ENCODE measurements at regions not wholly inside any gene's neighbourhood (a gene's known extent, or its start where the extent isn't known, plus 50 kb on each side); places are given as distances from the start of the nearest gene placed in this dataset.

DNA sequence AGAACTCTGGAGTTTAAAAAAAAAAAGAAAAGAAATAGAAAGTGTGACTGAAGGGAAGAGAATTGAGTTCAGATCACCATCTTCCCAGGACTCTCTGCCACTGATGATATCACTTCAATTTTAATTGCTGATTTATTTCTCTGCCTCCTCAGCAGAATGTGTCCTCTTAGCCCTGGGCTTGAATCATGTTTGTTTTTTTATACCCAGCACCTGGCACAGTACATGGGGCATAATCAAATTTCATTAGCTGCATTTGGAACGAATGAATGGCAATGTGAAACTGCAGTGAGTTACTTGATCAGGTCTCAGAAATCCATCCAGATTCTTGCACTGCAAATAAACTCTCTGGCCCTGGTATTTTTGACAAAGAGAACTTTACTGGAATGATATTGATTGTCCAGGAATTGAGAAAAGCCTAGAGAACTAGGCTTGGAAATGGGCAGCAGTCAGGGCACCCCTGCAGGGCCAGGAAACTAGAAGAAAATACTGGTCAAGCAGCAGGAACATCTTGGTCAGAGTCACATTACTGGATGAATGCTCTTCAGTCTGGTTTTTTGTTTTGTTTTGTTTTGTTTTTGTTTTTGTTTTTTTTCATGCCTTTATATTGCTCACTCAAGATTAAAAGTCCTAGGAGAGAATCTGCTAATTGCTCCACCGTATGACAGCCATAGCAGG is 103.8 kb upstream of the FAM78B start:
- H3K27me3 ChIP-seq (ENCODE audit: insufficient read depth, low read length): no peaks in the 10 kb centered on the region
- H3K4me1 ChIP-seq (ENCODE audit: control insufficient read depth in 1 of 2, insufficient read depth in 2 of 2, low read length in 2 of 2): no peaks in the 10 kb centered on the region; a peak in 1 of 4 replicates
- no TSS peak for BruUV-seq (replicated peaks)
- H4K20me1 ChIP-seq (ENCODE audit: insufficient read depth): no peaks in the 10 kb centered on the region
- H3K9ac ChIP-seq (ENCODE audit: low read length): no peak overlapping the region
- H3K9me3 ChIP-seq (ENCODE audit: control insufficient read depth in 1 of 2, insufficient read depth in 1 of 2, low read depth in 1 of 2, low read length in 2 of 2): no peaks in the 10 kb centered on the region
- H2AFZ ChIP-seq (ENCODE audit: low read depth, low read length, poor library complexity, severe bottlenecking): no peak overlapping the region
- TF ChIP-seq JUND (IDR thresholded peaks at IDR 0.05) (no peak), CEBPB (IDR thresholded peaks at IDR 0.05; ENCODE audit: low read depth) (no peak), ZNF274 (IDR thresholded peaks at IDR 0.05; ENCODE audit: low read depth, low read length) (no peak), CBX3 (IDR thresholded peaks at IDR 0.05; ENCODE audit: low read depth) (no peak), RAD21 (IDR thresholded peaks at IDR 0.05; ENCODE audit: low read depth) (no peak), SRF (IDR thresholded peaks at IDR 0.05; ENCODE audit: low read depth) (no peak), ZFX (IDR thresholded peaks at IDR 0.05) (no peak), ELF1 (IDR thresholded peaks at IDR 0.05; ENCODE audit: borderline replicate concordance, low read depth) (no peak)
- TF ChIP-seq, protein P1, sequence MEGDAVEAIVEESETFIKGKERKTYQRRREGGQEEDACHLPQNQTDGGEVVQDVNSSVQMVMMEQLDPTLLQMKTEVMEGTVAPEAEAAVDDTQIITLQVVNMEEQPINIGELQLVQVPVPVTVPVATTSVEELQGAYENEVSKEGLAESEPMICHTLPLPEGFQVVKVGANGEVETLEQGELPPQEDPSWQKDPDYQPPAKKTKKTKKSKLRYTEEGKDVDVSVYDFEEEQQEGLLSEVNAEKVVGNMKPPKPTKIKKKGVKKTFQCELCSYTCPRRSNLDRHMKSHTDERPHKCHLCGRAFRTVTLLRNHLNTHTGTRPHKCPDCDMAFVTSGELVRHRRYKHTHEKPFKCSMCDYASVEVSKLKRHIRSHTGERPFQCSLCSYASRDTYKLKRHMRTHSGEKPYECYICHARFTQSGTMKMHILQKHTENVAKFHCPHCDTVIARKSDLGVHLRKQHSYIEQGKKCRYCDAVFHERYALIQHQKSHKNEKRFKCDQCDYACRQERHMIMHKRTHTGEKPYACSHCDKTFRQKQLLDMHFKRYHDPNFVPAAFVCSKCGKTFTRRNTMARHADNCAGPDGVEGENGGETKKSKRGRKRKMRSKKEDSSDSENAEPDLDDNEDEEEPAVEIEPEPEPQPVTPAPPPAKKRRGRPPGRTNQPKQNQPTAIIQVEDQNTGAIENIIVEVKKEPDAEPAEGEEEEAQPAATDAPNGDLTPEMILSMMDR (IDR thresholded peaks at IDR 0.05 in 2 of 3, conservative IDR thresholded peaks at IDR 0.05 in 1 of 3; ENCODE audit: borderline replicate concordance in 1 of 3, insufficient read depth in 1 of 3, low read depth in 2 of 3, low read length in 2 of 3): no peak
- TF ChIP-seq, protein P2, sequence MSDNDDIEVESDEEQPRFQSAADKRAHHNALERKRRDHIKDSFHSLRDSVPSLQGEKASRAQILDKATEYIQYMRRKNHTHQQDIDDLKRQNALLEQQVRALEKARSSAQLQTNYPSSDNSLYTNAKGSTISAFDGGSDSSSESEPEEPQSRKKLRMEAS (IDR thresholded peaks at IDR 0.05): no peak
- TF ChIP-seq, protein P3, sequence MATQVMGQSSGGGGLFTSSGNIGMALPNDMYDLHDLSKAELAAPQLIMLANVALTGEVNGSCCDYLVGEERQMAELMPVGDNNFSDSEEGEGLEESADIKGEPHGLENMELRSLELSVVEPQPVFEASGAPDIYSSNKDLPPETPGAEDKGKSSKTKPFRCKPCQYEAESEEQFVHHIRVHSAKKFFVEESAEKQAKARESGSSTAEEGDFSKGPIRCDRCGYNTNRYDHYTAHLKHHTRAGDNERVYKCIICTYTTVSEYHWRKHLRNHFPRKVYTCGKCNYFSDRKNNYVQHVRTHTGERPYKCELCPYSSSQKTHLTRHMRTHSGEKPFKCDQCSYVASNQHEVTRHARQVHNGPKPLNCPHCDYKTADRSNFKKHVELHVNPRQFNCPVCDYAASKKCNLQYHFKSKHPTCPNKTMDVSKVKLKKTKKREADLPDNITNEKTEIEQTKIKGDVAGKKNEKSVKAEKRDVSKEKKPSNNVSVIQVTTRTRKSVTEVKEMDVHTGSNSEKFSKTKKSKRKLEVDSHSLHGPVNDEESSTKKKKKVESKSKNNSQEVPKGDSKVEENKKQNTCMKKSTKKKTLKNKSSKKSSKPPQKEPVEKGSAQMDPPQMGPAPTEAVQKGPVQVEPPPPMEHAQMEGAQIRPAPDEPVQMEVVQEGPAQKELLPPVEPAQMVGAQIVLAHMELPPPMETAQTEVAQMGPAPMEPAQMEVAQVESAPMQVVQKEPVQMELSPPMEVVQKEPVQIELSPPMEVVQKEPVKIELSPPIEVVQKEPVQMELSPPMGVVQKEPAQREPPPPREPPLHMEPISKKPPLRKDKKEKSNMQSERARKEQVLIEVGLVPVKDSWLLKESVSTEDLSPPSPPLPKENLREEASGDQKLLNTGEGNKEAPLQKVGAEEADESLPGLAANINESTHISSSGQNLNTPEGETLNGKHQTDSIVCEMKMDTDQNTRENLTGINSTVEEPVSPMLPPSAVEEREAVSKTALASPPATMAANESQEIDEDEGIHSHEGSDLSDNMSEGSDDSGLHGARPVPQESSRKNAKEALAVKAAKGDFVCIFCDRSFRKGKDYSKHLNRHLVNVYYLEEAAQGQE (IDR thresholded peaks at IDR 0.05; ENCODE audit: low read depth): no peak
- no peaks in the 10 kb centered on the region for H3K36me3 ChIP-seq (ENCODE audit: control insufficient read depth in 1 of 2, insufficient read depth in 2 of 2, low read length in 2 of 2)
- no peak overlapping the region for H3K4me2 ChIP-seq (ENCODE audit: low read length)
- no peaks in the 10 kb centered on the region for H3K9me2 ChIP-seq (ENCODE audit: insufficient read depth)
- POLR2A ChIA-PET: no interaction called here
- no peak for ATAC-seq
- no peak for DNase-seq (ENCODE audit: low read depth, low spot score)
- no peak overlapping the region for H3K27ac ChIP-seq (ENCODE audit: low read depth, low read length)
- RAD21 ChIA-PET (ENCODE audit: low non-redundant PET in 1 of 2, low total read pairs in 2 of 2, uncharacterized antibody in 2 of 2, unreplicated experiment in 2 of 2): no interaction called here
- H3K79me2 ChIP-seq (ENCODE audit: insufficient read depth, low read length): no peaks in the 10 kb centered on the region
- CTCF ChIA-PET: no interaction called here
- intact Hi-C loops (cut with micrococcal nuclease): no loop called here
- H3K4me3 ChIP-seq (replicated peaks in 1 of 2; ENCODE audit: low read depth in 1 of 2, low read length in 2 of 2): no peak overlapping the region
